Gastroesophageal sphincter (tissue), 4 donors: ENCODE measurements at regions not wholly inside any gene's neighbourhood (a gene's known extent, or its start where the extent isn't known, plus 50 kb on each side); places are given as distances from the start of the nearest gene placed in this dataset.
A peak's percentile ranks its signal among the peaks of the same experiment; 100 is the strongest.

Experiments used
- ATAC-seq: fragments of 150-250 bp; one replicate; pipeline ENCODE4 v1.9.1; 2016; ENCODE audit warnings: mild to moderate bottlenecking, moderate library complexity
- H3K27ac ChIP-seq, 4 donors: fragments of 200-600 bp; sonication (generic) in 3 of 4; 1 replicate in 3 of 4; 2 replicates in 1 of 4; pipeline ENCODE4 v1.5.1; 2016 to 2019
- H3K27me3 ChIP-seq: fragments of 200-600 bp; sonication (generic); one replicate; pipeline ENCODE4 v1.5.1; 2019
- H3K36me3 ChIP-seq, 2 donors: fragments of 200-600 bp; sonication (generic); one replicate each; pipeline ENCODE4 v1.5.1; 2019; ENCODE audit warnings: control low read depth in 1 of 2
- H3K4me1 ChIP-seq, 3 donors: fragments of 200-600 bp; sonication (generic); 1 replicate in 2 of 3; 2 replicates in 1 of 3; pipeline ENCODE4 v1.5.1; 2016 to 2019; ENCODE audit warnings: control low read depth in 2 of 3
- H3K4me3 ChIP-seq, 2 donors: fragments of 200-600 bp; sonication (generic); one replicate each; pipeline ENCODE4 v1.5.1; 2019; ENCODE audit warnings: mild to moderate bottlenecking in 1 of 2, moderate library complexity in 1 of 2
- H3K9me3 ChIP-seq, 3 donors: fragments of 200-600 bp; sonication (generic); one replicate each; pipeline ENCODE4 v1.5.1; 2017 to 2019; ENCODE audit warnings: control low read depth in 2 of 3
- EP300 ChIP-seq: sonication (generic); formaldehyde crosslinking; IDR thresholded peaks from one replicate; pipeline ENCODE4 v1.6.1; 2017; ENCODE audit warnings: antibody characterized with exemption, mild to moderate bottlenecking
- POLR2A ChIP-seq, 2 donors: fragments of 450-650 bp; IDR thresholded peaks; one replicate each; pipeline ENCODE4 v1.6.1; 2017; ENCODE audit warnings: antibody characterized with exemption in 2 of 2, mild to moderate bottlenecking in 2 of 2, moderate library complexity in 1 of 2
- POLR2AphosphoS5 ChIP-seq: sonication (generic); formaldehyde crosslinking; IDR thresholded peaks from one replicate; pipeline ENCODE4 v1.6.1; 2017; ENCODE audit warnings: antibody characterized with exemption
- WGBS, 2 donors: methylation state at CpG; one replicate each; pipeline ENCODE4 v1.1.5; 2018; ENCODE audit warnings: low coverage in 1 of 2; 5-methylcytosine and 5-hydroxymethylcytosine counted together
- TF ChIP-seq, protein P1 (sequence below), 4 experiments: fragments of 200-600 bp in 2 of 4; fragments of 450-650 bp in 2 of 4; sonication (generic) in 1 of 4; IDR thresholded peaks; one replicate each; pipeline ENCODE4 v1.5.1; 2017 to 2019; ENCODE audit warnings: antibody characterized with exemption in 4 of 4, mild to moderate bottlenecking in 2 of 4, moderate library complexity in 2 of 4

DNA sequence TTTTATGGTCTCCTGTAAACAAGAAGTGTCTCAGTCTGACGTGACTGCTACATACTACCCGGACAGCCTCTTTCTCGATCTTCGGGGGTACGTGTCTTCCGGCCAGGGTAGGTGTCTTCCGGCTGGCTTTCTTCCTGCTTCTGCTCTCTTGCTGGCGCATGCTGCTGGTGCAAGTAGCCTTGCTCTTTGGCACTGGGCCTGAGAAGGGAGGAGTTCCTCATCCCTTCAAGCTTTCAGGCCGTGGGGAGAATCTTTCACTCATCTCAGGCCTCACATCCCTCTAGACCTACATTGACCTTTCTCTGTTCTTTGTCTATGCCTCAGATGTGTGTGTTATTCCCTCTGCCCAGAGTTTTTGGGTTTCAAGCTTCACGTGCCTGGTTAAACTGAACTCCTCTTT, 130.4 kb downstream of the JCAD start:
- WGBS, 2 donors, result 79 to 83% methylated on average over 1 to 10 of the region's 10 CpGs
- peak overlapping the region in 1 of 4 donors; percentile 35 for H3K27ac ChIP-seq
- TF ChIP-seq, protein P1, sequence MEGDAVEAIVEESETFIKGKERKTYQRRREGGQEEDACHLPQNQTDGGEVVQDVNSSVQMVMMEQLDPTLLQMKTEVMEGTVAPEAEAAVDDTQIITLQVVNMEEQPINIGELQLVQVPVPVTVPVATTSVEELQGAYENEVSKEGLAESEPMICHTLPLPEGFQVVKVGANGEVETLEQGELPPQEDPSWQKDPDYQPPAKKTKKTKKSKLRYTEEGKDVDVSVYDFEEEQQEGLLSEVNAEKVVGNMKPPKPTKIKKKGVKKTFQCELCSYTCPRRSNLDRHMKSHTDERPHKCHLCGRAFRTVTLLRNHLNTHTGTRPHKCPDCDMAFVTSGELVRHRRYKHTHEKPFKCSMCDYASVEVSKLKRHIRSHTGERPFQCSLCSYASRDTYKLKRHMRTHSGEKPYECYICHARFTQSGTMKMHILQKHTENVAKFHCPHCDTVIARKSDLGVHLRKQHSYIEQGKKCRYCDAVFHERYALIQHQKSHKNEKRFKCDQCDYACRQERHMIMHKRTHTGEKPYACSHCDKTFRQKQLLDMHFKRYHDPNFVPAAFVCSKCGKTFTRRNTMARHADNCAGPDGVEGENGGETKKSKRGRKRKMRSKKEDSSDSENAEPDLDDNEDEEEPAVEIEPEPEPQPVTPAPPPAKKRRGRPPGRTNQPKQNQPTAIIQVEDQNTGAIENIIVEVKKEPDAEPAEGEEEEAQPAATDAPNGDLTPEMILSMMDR (IDR thresholded peaks at IDR 0.05), result no peak
- TF ChIP-seq POLR2A (IDR thresholded peaks at IDR 0.05) (no peak), POLR2AphosphoS5 (no peak), EP300 (no peak)
- no peak for ATAC-seq
- no peak overlapping the region for H3K4me3 ChIP-seq
- H3K27me3 ChIP-seq, result no peaks in the 10 kb centered on the region
- H3K4me1 ChIP-seq, result no peaks in the 10 kb centered on the region
- H3K36me3 ChIP-seq, result no peaks in the 10 kb centered on the region
- peaks cover 0 to 4% (median 0%) of the 10 kb centered on the region in 3 donors for H3K9me3 ChIP-seq

- ATAC-seq, result no peak
- Histone ChIP-seq H3K36me3 (no peaks in the 10 kb centered on the region), H3K4me3 (no peak overlapping the region), H3K27ac (no peak overlapping the region), H3K4me1 (peaks cover 0 to 15% (median 0%) of the 10 kb centered on the region in 3 donors), H3K9me3 (peaks cover 0 to 1% (median 0%) of the 10 kb centered on the region in 3 donors), H3K27me3 (no peaks in the 10 kb centered on the region)
- TF ChIP-seq EP300 (no peak), POLR2A (IDR thresholded peaks at IDR 0.05) (no peak), POLR2AphosphoS5 (no peak)
- TF ChIP-seq, protein P1 (IDR thresholded peaks at IDR 0.05), result peak; percentile 20 to 67 (median 50)
- 75 to 83% methylated on average over 2 to 3 of the region's 6 CpGs for WGBS, 2 donors
Measured at GRCh38 chr10:29926693-29927048, 132.7 kb downstream of the JCAD start.

- no peaks in the 10 kb centered on the region for H3K9me3 ChIP-seq
- no peaks in the 10 kb centered on the region for H3K36me3 ChIP-seq
- ATAC-seq, result no peak
- no peaks in the 10 kb centered on the region for H3K27me3 ChIP-seq
- H3K27ac ChIP-seq, result no peak overlapping the region
- no peak overlapping the region for H3K4me3 ChIP-seq
- 62 to 78% methylated on average over 9 of the region's 12 CpGs for WGBS, 2 donors
- peaks cover 0 to 20% (median 0%) of the 10 kb centered on the region in 3 donors for H3K4me1 ChIP-seq
- TF ChIP-seq EP300 (no peak), POLR2AphosphoS5 (no peak), POLR2A (IDR thresholded peaks at IDR 0.05) (no peak)
- TF ChIP-seq, protein P1 (IDR thresholded peaks at IDR 0.05), result no peak
Measured at GRCh38 chr10:29925771-29926692, 133.4 kb downstream of the JCAD start.

- Histone ChIP-seq H3K4me1 (peaks cover 0 to 27% (median 0%) of the 10 kb centered on the region in 3 donors), H3K27me3 (no peaks in the 10 kb centered on the region), H3K27ac (no peak overlapping the region), H3K36me3 (no peaks in the 10 kb centered on the region), H3K4me3 (no peak overlapping the region), H3K9me3 (no peaks in the 10 kb centered on the region)
- ATAC-seq, result no peak
- WGBS, 2 donors, result 100% methylated on average over 1 to 2 of the region's 3 CpGs
- TF ChIP-seq EP300, result no peak
- no peak for TF ChIP-seq POLR2A (IDR thresholded peaks at IDR 0.05)
- TF ChIP-seq POLR2AphosphoS5, result no peak
- TF ChIP-seq, protein P1 (IDR thresholded peaks at IDR 0.05), result no peak
Measured at GRCh38 chr10:29924436-29924835, 134.9 kb downstream of the JCAD start.
